NCI-H1105 treated with DMSO at 0.1 percent for 48 hours (cell line): ENCODE measurements at regions not wholly inside any gene's neighbourhood (a gene's known extent, or its start where the extent isn't known, plus 50 kb on each side); places are given as distances from the start of the nearest gene placed in this dataset.
"Not testable (repeated sequence)": the region's sequence is repeated elsewhere in the genome, so short reads cannot be mapped to it uniquely, and the experiment has no call there.

Experiments
- DNase-seq: peaks from one replicate; lab custom pipeline; 2025; lab: John Stamatoyannopoulos, UW

DNA sequence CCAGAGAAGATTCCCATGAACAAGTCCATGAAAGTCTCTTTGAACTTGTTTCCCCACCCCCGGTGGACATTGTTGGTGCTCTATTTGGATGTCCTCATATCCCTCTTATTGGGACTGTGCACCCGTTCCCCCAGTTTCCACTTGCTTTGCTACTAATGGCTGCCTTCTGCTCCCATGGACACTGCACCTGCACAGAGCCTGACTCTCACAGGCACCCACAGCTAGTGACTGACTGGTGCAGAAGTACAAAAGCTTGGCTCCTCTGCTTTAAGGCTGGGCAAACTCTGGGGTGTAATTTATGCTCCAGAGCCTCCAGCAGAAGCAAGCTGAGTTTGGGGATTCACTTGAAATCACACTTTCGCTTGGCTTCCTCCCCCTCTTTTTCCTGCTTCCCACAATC is 239.9 kb upstream of the BTBD3 start:
- no peak for DNase-seq

- no peak for DNase-seq
These were observed 235.4 kb upstream of the BTBD3 start for GRCh38 chr20:11682285-11682684.

GRCh38 chr20:11686195-11686594 is 231.5 kb upstream of the BTBD3 start:
- DNase-seq = no peak

GRCh38 chr20:11686820-11687543 is 230.7 kb upstream of the BTBD3 start:
- peak; percentile 86 for DNase-seq

- DNase-seq = peak; percentile 41
These were observed 230.0 kb upstream of the BTBD3 start for GRCh38 chr20:11687546-11688292.

DNA sequence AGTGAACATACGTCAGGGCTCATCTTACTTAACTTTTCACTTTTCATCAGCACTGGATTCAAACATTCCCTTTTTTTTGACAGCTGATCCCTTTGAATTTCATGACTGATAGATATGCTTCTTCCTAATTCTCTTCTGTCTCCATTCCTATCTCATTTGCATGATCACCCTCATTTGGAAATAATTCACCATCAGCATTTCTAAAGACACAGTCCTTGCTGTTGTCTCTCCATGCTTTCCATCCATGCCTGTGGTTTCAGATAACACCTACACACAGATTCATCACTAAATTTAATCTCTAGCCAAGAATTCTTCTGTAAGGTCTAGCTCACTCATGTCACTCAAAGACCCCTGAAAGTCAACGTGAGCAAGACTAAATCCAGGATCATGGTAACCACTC is 228.4 kb upstream of the BTBD3 start:
- DNase-seq = no peak

DNA sequence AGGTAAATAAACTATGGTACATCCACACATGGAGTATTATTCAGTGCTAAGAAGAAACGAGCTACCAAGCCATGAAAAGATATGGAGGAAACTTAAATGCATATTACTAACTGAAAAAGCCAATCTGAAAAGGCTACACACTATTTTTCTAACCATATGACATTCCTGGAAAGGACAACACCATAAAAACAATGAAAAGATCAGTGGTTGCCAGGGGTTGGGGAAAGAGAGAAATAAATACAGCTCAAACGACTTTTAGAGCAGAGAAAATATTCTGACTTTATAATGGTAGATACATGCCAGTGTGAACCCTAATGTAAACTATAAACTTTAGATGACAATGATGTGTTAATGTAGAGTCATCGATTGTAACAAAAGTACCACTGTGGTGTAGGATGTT is 225.9 kb upstream of the BTBD3 start:
- no peak for DNase-seq

- no peak for DNase-seq
These were observed 225.1 kb upstream of the BTBD3 start for GRCh38 chr20:11692567-11692966.

DNA sequence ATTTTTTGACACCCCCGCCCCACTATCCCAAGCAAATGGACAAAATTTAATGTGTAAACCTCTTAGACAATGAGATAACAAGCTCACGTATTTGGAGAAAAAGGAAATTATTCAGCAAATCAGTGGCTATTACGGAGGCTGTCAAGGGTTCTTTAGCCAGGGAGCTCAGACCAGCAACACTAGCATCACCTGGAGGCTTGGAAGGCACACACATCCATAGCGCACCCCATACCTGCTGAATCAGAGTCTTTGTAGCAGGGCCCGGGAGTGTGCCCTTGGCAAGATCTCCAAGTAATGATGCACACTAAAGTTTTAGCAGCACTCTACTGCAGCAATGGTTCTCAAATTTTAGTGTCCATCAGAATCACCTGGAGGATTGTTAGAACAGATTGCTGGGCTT is 223.2 kb upstream of the BTBD3 start:
- no peak for DNase-seq

DNA sequence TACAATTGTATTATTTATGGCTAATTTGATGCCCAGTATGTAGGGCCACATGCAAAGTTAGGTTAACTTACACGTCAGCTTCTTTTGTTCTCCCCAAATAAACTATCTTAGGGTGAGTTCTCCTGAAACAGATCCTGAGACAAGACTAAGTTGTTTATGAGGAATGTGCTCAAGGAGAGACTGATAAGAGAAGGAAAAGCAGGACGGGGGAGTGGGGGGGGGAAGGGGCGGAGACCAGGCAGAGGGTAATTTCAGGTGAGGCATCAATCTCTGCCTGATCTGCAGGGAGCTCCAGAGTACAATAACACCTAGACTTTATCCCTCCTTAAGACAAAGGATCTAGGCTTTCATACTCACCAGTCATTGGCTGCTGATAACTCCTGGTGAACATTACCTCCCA is 220.6 kb upstream of the BTBD3 start:
- DNase-seq = no peak

- no peak for DNase-seq
These were observed 220.0 kb upstream of the BTBD3 start for GRCh38 chr20:11697646-11698045.

DNA sequence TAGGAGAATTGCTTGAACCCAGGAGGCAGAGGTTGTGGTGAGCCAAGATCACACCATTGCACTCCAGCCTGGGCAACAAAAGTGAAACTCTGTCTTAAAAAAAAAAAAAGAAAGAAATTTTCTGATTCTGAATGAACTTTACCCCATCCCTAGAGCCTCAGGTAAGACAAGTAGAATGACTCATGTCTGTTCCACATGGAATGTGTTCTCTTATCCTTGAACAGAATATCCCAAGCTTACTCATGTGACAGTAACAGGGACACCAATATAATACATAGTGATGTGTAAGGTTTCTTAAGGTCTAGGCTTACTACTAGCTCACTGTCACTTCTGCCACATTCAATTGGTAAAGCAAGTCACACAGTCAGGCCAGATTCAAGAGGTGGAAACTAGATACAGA is 219.6 kb upstream of the BTBD3 start:
- DNase-seq = no peak

DNA sequence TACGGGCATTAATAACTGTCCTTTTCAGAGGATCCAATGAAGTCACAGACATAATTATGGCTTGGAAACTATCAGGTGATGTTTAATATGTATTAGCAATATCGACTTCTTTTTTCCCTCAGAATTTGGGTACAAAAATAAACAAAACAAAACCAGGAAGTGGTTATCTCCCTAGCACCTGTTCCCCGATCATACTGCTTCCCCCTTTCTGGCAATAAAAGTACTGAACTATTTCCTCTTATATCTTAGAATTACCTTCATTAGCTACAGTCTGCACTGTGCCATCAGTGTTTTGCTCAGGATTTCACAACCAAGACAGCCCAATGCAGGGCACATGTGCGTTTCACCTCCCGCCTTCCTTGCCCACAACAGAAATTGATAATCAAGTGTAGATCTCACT is 216.9 kb upstream of the BTBD3 start:
- DNase-seq = no peak

- no peak for DNase-seq
These were observed 214.8 kb upstream of the BTBD3 start for GRCh38 chr20:11702721-11703518.

- no peak for DNase-seq
These were observed 212.2 kb upstream of the BTBD3 start for GRCh38 chr20:11705512-11705911.

DNA sequence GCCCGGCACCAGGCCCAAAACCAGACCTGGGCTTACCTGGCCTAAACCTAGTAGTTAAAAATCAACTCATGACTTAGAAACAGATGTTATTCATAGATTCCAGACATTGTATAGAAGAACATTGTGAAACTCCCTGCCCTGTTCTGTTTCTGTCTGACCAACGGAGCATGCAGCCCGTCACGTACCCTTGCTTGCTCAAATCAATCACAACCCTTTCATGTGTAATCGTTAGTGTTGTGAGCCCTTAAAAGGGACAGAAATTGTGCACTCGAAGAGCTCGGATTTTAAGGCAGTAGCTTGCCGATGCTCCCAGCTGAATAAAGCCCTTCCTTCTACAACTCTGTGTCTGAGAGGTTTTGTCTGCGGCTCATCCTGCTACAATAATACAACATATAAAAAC is 209.5 kb upstream of the BTBD3 start:
- DNase-seq = not testable (repeated sequence)

- DNase-seq = no peak
These were observed 206.5 kb upstream of the BTBD3 start for GRCh38 chr20:11711214-11711613.

DNA sequence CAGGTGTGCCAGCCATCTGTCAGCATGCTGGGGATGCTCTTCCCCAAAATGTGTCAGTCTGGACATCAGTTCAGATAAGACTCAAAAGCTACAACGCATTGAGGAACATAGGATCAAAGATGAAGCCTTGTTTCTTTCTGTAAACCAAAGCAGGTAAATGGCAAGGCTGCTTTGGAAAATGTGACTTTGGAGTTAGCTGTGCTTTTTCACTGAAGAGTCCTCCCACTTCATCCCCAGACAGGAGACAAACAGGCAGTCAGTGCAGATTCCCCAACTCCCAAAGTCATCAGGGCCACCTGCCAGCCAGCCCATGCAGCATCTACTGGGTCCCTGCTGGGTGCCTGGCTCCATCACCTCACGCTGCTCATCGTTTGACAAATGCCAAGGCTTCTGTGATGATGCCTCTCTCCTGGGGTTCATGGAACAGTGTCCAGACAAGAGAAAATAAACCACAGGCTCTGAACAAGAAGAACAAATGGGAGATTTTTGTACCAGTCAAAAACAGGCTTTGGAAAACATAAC is 205.0 kb upstream of the BTBD3 start:
- DNase-seq = no peak

DNA sequence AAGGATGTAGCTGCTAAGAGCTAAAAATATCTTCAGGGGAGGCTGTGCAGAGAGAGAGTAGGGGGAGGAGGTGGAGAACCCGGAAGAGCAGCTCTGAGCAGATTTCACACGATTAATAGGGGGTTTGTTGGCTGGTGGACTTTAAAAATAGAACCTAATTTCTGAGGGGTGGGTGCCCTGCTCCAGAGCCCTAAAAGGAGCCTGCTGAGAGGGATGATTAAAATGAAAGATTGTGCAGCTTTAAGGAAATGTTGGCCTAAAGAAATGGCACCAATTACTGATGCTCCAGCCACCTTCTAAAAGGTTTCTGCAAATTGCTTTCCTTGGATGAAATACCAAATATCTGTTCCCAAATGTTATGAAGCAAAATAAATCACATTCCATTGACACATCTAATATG is 202.8 kb upstream of the BTBD3 start:
- no peak for DNase-seq

- no peak for DNase-seq
These were observed 201.3 kb upstream of the BTBD3 start for GRCh38 chr20:11716239-11716944.

DNA sequence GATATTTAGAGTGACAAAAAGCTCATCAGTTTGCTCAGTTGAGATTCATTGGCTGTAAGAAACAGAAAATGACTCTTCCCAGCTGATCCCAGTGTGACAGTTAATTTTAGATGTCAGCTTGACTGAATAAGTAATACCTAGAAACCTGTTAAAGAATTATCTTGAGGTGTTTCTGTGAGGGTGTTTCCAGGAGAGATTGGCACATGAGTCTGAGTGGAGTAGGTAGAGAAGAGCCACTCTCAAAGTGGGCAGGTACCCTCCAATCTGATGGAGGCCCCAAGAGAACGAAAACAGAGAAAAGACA is 200.8 kb upstream of the BTBD3 start:
- DNase-seq = no peak

DNA sequence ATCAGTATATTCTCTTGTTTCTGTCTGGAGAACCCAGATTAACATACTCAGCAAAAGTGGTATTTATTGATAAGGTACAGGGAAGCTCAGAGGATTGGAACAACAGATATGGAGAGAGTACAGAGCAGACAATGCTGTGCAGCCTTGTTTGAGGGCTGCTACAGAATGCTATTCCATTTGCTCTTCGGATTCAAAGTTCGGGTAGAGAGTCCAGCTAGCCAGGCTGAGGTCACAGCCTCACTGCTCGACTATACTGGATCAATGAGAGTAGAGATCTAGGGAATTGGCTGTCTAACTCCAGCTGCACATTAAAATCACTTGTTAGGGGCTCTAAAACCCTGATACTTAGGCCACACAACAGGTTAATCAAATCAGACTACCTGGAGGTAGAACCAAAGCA is 200.1 kb upstream of the BTBD3 start:
- DNase-seq = no peak
